ENCODE measurements at regions not wholly inside any gene's neighbourhood (a gene's known extent, or its start where the extent isn't known, plus 50 kb on each side); places are given as distances from the start of the nearest gene placed in this dataset.
A peak's percentile ranks its signal among the peaks of the same experiment; 100 is the strongest.

DNA sequence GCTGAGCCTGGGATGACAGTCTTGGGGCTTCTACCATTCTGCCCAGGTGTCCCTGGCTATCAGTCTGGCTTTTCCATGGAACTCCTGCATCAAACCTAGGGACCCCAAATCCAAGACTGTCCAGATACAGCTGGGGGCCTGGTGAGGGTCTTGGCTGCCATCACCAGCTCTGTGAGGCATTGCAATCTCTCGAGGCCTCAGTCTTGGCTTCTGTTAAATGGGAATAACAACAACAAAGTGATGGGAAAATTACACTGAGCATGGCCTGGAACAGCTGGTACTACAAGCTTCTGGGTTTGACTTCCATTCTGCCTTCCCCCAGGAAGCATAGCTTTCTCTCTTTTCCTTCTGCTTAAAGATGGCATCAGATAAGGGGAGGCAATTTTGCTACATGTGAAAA is 50.0 kb upstream of the LCTL start:
- DNase-seq (ENCODE audit: low spot score), result no peak

DNA sequence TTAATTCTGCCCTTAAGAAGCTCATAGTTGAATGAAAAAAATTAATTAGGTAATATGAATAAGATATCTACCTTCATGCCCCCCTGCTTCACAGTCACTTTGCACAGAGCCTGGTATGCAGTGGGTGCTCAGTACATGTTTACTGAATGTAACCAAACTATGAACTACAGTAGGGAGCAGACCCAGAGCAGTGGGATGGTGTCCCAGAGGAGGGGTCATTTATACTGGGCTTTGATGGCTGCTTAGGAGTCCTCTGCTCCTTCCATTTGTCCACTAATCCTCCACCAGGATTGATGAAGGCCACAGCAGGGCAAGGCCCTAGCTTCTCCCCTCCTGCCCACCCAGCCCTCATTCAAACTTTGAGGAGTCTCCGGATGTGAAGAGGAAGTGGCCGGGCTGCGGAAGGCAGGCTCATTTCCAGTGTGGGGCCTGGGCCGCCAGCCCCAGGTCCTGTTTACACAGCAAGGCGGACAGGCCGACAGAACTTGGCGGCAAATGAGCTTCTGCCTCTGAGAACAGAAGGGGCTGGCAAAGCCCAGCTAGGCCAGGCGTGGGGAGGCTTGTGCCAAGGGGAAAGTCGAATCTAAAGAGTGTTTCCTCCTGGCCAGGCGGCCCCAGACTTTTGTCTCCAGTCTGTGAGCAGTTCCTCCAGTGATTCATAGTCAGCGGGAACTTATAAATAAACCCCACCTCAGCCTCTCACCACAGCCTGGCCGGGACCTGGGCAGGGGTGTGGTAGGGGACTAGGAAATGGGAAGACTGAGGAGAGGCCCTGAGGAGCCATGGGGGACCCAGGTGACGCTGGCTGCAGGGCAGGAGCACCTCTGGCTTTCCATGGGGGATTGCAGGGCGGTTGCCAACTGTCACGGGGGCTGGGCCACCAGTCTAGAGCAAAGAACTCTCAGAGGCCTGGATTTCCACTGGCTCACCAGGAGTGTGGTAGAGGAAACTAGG is 51.6 kb upstream of the LCTL start:
- peak; percentile 99 for DNase-seq (ENCODE audit: low spot score)

DNA sequence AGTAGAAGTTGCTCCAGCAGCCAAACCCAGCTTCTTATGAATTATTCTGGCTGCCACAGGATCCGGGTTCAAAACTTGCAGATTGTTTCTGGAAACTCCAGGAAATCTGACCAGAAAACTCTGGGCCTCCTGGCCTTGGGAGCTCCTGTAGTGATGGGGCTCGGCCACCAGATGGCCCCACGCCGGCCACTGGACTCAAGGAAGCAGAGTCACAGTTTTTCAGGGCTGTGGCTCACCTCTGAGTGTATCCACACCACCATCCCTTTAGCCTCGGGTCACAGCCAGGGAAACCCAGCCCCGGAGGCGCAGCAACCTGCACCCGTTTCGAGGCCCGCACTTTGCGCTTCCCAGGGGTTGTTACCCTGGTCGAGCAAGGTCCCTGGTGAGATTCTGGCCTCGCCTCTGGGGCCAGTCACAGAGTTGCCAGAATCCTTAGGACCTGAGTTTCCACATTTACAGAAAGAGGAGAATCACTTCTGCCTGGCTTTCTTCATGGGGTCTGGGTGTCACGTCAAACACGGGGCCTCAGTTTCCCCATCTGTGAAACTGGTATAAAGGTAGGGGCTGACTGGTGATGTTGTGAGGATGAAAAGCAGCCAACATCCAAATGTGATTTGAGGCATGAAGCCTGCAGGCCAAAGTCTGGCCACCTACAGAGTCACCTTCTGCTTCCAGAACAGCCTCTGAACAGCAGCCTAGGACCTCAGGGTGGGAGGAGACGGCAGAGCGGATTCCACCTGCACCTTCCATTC is 53.5 kb upstream of the LCTL start:
- peak; percentile 86 for DNase-seq (ENCODE audit: low spot score)

DNA sequence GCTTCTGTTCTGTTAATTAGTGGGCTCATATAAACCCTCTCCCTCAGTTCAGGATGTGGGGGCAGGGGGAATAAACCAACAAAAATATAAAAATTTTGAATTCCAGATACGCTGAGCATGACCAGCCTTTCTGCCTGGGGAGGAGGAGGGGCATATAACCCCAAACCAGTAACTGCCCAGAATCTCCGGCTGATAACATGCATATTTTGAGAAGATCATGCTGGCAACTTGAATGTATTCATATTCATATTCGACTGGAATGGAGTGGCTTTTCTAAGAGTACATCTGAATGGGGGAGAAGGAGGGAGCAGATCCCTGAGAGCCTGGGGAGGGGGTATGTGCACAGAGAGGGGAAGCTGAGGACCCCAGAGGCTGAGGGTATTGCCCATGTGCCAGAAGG is 54.5 kb upstream of the LCTL start:
- no peak for DNase-seq (ENCODE audit: low spot score)

DNA sequence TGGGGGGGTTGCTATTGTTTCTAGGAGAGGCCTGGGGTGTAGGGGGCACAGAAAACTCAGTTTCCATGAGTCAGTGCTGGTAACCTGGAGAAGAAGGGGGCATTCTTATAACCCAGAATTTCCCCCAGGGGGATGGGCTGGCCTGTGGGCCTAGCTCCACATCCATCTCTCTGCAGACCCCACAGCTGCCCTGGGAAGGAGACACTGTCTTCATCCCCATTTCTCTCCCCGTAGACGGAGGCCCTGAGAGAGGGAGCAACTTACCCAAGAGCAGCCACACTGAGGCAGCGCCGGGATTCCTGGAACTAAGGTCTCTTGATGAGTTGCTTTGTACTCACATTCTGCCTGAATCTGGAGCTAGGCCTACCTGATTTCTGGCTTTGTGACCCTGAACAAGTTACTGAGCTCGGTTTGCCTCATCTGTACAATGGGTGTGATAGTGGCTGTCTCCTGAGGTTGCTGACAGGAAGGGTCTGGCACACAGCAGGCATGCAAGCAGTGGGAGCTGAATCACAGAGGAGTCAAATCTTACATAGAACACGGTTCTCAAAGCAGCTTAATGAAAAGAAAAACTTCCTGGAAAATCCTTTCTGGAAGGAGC is 55.0 kb upstream of the LCTL start:
- DNase-seq (ENCODE audit: low spot score), result no peak

DNA sequence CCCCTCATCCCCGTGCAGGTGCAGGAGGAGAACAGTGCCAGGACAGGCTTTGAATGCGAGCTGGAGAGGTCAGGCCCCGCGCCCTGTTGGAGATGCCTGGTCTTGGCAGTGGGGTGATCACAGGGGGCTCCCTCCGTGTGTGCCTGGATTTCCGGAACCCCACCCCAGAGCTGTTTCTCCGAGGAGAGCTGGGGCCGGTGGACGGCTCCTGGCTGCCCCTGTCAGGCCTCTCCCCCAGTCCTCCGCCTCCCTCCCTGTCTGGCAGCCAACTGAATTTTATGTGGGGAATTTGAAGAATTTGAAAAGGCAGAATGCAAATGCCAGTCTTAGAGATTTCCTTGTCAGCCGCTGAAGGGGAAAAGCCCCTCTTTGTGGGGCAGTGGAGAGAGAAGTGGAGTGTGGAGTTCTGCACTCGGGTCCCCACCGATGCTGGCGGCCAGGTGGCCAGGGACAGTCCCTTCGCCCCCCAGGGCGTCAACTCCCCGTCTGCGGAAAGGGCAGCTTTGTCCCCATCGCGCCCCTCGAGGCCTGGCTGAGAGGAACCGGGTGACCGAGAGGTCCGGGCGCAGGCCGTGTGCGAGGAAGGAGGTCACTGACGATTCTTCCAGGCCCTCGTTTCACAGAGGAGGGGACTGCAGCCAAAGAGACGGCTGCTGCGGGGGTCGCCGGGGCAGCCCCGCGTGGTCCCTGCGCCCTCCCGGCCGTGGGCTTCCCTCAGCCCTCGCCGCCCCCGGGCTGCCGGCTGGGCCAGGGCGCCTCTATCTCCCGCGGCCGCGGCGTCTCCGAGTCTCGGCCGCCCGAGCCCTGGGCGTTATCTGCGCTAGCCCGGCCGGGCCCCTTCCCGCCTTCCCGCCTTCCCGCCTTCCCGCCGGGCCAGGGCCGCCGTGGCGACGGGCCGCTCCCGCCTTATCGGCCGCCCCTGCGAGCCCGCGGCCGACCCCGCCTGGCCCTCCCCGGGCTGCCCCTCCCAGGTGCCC is 56.0 kb upstream of the LCTL start:
- DNase-seq (ENCODE audit: low spot score), result no peak

DNA sequence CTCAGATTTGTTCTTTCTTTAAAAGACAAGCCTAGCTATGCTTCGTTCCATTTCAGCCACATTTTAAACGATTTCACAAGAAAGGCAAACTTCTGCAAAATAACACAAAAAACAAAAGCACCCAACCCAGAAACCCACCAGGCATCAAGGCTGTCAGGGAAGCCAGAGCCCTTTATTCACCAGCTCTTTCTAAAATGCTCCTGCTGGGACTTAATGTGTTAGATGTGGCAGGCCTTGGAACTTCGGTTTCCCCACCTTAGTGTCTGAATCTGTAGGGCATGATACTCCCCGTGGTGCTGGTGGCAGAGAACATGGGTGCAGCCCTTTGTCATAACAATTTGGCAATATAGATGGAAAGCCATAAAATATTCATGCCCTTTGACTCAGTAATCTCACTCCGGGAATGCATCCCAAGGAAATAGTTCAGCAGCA is 56.8 kb upstream of the LCTL start:
- DNase-seq (ENCODE audit: low spot score), result no peak

DNA sequence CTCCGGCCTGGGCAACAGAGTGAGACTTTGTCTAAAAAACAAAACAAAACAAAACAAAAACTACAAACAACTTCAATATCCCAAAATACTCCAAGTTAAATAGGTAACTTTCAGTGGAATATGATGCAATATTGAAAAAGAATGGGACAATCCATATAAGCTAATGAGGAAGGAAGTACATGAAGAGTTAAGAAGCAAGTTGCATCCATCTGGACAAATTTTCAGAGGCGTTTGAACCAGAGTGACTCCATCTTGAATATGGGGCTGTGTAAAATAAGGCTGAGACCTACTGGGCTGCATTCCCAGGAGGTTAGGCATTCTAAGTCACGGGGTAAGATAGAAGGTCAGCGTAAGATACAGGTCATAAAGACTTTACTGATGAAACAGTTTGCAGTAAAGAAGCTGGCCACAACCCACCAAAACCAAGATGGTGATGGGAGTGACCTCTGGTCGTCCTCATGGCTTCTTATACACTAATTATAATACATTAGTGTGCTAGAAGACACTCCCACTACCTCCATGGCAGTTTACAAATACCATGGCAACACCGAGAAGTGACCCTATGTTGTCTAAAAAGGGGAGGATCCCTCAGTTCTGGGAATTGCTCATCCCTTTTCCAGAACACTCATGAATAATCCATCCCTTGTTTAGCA is 58.1 kb upstream of the LCTL start:
- DNase-seq (ENCODE audit: low spot score), result no peak

DNA sequence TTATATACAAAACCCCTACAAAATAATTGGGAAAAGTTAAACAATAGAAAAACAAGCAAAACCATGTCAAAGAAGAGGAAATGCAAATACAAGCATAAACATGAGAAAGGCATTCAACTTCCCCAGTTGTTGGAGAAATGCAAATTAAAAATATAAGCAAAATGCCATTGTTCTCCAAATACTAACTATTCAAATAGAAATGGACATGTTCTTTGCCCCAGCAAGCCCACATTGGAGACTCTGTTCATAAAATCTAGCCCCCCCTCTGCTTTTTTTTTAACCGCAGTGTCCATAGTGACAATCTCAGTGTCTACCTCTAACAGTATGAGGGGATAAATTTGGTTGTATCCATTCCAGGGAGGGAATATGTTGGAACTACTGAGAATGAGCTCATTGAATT is 59.7 kb upstream of the LCTL start:
- DNase-seq (ENCODE audit: low spot score), result no peak

DNA sequence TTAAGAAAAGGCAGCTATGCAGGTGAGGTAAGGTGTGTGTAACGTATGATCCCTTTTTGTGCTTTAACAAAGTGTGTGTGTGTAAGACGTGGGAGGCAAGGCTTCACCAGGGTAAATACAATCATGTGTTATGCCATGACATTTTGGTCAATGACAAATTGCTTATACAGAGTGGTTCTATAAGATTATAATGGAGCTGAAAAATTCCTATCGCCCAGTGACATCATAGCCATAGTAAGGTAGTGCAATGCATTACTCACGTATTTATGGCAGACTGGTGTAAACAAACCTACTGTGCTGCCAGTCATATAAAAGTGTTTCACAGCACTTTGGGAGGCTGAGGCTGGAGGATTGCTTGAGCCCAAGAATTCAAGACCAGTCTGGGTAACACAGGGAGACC is 60.2 kb upstream of the LCTL start:
- DNase-seq (ENCODE audit: low spot score), result no peak

DNA sequence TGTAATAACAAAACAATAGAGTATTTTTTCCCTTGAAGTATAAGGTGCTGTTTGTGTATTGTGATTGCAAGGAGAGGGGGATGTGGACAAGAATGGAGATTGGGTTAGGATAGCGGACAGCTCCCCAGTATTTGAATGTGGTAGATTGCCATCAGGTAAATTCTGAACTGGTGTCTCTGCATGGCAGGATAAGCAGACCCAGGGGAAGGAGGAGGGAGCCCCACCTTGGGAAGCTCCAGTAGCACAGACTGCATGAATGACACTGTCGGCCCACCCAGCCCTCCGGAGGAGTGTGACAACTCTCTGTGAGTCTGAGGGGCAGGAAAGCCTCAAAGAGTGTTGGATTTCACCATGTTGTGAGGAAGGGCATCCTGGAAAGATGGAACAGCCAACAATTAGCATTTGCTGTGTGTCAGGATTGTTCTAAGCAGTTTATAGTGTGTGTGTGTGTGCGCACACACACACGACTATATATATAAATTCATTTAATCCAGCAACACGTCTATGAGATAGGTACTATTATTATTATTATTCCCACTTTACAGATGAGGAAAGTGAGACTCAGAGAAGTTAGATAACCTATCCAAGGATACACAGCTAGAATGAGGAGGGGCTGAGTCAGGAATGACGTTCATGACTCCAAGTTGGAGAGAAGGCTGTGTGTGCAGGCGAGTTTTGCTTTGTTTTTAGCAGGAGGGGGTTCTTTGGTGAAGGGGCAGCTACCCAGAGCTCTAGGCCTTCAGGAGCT is 63.4 kb upstream of the LCTL start:
- DNase-seq (ENCODE audit: low spot score), result no peak

DNA sequence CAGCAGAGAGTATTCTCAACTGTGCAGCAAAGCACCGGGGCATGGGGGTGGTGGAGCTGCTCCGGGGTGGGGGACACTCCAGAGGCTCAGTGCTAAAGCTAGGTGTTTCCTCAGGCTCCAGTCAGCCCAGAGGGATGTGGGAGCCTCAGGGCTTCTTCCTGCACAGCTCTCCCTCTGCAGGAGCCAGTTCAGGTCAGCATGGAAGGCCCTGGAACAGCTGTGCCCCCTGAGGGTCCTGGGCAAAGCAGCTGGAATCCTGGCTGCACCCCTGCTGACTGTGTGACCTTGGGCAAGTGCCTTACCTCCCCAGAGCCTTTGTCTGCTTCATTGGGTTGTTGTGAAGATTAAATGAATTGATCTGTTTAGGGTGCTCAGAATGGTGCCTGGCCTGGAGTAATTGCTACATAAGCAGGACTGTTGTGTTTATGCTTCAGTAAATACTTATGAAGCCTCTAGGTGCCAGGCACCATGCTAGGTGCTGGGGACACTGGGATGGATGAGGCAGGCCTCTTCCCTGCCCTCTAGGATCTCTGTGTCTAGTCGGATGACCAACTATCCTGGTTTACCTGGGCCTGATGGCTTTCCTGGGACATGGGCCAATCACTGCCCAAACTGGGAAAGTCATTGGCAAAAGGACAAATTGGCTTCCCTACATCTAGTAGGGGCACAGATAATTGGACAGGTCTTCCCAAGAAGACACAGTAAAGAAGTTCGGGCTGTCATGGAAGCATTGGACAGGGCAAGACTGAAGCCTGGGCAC is 64.2 kb upstream of the LCTL start:
- no peak for DNase-seq (ENCODE audit: low spot score)

DNA sequence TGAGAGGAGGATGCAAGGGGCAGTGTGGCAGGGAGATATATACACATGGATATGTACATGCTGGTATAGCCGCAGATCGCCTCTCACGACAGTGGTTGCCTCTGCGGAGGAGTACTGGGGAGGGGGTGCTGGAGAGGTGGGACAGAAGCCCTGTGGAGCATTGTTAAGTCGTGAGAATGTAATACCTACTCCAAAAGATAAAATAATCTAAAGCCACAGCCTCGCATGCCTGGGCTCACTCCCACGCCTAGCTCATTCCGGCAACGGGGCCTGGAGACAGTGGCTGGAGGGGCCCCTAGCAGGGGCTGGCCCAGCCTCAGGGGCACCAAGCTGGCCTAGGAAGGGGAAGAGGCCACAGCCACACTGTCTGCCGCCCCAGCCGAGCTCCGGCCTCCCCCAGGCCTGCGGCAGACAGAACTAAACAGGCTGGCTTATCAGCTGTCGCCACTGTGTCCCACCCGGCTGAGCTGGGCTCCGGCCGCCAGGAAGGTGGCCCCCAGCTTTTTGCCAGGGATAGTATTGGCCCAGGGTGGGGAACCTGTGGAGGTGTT is 65.1 kb upstream of the LCTL start:
- DNase-seq (ENCODE audit: low spot score), result no peak

DNA sequence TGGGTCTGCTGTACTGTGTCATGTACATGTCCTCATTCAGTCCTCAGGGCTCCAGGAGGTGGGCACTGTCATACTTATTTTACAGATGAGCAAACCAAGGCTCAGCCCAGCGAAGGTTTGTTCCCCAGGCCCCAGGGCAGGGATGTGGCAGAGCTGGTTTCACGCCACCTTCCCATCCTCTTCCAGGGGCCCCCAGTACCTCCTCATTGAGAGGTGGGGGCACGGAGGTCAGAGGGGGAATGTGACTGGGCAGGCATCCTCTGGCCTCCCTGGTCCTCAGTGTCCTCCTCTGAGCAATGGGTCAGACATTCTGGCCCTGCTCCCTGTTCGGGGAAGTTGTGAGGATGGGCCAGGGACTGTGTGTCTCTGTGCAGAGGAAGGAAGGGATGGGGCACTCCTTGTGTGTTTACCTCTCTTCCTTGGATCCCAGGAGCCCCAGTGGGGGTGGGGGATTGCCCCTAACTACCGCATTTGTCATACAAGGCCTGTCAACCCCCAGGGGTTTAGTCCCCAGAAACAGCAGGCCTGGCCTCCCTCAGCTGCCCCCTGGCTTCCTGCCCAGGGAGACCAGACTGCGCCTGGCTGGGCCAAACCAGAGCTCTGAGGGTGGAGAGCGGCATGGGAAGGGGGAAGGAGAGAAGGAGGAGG is 65.9 kb upstream of the LCTL start:
- DNase-seq (ENCODE audit: low spot score), result no peak

DNA sequence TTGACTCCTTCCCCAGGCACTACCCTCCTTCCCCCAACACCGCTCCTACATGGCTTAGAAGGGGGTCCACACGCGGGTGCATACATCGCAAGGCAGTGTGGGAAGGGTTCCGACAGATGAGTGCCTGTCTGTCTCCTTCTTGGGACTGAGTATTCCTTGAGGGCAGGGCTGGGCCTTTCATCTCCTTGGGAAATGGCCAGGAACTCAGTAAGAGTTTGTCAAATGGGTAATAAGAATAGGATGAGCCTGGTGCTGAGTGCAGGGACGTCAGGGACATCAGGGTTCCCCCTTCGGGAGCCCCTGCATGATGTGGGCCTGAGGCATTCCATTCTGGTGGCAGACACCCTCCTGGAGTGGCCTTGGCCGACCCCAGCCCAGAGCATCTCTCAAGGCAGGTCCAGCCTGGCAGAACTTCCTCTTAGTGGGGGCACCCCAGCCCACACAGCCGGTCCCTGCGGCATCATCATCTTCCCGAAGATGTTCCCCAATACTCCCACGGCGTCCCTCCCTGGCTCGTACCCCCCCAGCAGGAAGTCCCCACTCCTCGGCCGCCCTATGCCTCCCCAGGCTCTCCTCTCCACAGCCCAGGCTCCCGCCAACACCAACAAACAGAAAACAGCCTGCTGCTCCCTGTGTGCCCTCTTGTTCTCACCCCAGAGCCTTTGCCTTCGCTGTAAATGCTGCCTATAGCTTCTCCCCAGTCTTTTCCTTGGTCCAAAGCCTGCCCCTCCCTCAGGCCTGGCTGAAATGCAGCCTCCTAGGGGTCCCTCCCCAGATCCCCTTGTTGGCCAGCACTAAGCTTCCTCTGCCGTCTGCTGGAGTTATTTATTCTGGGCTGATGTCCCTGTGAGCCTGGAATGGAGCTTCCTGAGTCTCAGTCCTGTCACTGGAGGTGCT is 67.5 kb upstream of the LCTL start:
- DNase-seq (ENCODE audit: low spot score), result no peak

DNA sequence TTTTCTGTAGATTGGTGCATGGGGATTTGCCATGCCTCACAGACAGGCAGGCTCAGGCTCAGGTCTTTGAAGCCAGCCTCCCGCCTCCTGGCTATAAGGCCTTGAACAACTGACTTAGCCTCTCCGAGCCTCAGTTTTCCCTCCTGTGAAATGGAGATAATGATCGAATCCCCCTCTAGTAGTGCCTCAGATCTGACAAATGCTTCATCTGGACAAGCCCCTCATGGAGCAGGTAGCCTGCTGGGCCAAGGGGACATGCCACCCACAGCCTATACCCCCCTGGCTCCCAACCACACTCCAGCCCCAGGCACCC is 68.1 kb upstream of the LCTL start:
- no peak for DNase-seq (ENCODE audit: low spot score)

DNA sequence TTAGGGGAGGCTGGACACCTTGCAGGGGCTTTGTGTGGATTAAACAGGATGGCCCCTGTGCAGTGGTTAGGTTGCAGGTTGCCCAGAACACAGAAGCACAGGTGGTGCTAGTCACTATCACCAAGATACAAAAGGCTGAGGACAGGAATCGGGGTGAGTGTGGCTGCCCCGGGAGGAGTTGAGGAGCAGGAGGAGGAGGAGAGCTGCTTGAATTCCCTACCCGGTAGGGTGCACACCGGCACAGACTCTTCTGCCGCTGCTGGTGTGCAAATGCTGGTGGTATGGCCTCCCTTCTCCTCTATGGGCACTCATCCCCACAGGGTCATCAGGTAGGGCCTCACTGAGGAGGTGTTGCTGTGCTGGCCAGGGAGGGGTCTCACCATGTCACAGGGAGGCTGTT is 67.5 kb upstream of the SMAD6 start:
- no peak for DNase-seq (ENCODE audit: low spot score)

DNA sequence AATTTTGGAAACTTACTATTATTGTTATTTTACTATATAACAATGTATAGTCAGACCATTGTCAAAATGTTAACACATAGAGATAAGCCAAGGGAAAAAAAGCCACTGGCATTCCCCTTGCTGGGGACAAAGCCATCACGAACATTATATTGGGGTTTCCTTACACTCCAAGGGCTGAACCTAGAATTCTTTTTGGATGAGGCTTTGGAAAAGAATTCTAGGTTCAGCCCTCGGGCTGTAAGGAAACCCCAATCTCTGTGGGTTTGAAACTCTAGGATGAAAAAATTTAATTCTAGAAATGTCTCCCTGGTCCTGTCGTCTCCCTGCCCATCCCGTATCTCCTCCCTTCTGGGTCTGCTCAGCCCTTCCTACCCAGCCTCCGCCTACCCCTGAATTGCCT is 67.0 kb upstream of the SMAD6 start:
- DNase-seq (ENCODE audit: low spot score), result no peak
